Right lobe of liver (tissue), 6 donors: ENCODE measurements at regions not wholly inside any gene's neighbourhood (a gene's known extent, or its start where the extent isn't known, plus 50 kb on each side); places are given as distances from the start of the nearest gene placed in this dataset.

Experiments used
- ATAC-seq, 4 donors: fragments of 200-7000 bp; cut with Tn5 transposase; one replicate each; pipeline ENCODE4 v1.9.1; 2020; ENCODE audit warnings: mild to moderate bottlenecking in 4 of 4, moderate library complexity in 4 of 4
- DNase-seq, 3 donors: peaks; one replicate each; pipeline ENCODE4 v3.0.0-alpha.2; 2020
- H3K27ac ChIP-seq, 3 donors: fragments of 200-600 bp; one replicate each; pipeline ENCODE4 v1.8.0; 2022
- H3K27me3 ChIP-seq, 2 donors: fragments of 200-600 bp; one replicate each; pipeline ENCODE4 v1.8.0; 2022
- H3K36me3 ChIP-seq, 4 donors: fragments of 200-600 bp; sonication (generic) in 1 of 4; one replicate each; pipeline versions ENCODE4 v1.5.1 to v1.8.0; 2017 to 2022; ENCODE audit warnings: control low read depth in 1 of 4
- H3K4me1 ChIP-seq, 4 donors: fragments of 200-600 bp; sonication (generic) in 1 of 4; one replicate each; pipeline versions ENCODE4 v1.5.1 to v1.8.0; 2017 to 2022; ENCODE audit warnings: control low read depth in 1 of 4
- H3K4me3 ChIP-seq, 3 donors: fragments of 200-600 bp; one replicate each; pipeline ENCODE4 v1.8.0; 2022
- H3K9me3 ChIP-seq, 4 donors: fragments of 200-600 bp; sonication (generic) in 1 of 4; one replicate each; pipeline versions ENCODE4 v1.5.1 to v1.8.0; 2017 to 2022; ENCODE audit warnings: control low read depth in 1 of 4
- POLR2A ChIP-seq: fragments of 450-650 bp; IDR thresholded peaks from one replicate; pipeline ENCODE4 v1.6.1; 2017; ENCODE audit warnings: antibody characterized with exemption, mild to moderate bottlenecking
- WGBS: methylation state at CpG from one replicate; pipeline ENCODE4 v1.1.6; 2018; ENCODE audit warnings: low coverage, low lambda C conversion rate; ENCODE audit not compliant: insufficient coverage; ENCODE audit errors: missing lambda C conversion rate; 5-methylcytosine and 5-hydroxymethylcytosine counted together
- intact Hi-C, 2 donors: fragments of 100-400 bp; cut with DNase I; formaldehyde crosslinking; loops; one replicate each; pipeline versions ENCODE4 v1.11.2 to v1.14.1; 2022
- TF ChIP-seq, protein P1 (sequence below), 4 donors: fragments of 200-600 bp in 3 of 4; fragments of 450-650 bp in 1 of 4; IDR thresholded peaks; one replicate each; pipeline versions ENCODE4 v1.5.1 to v1.8.0; 2016 to 2022; ENCODE audit warnings: antibody characterized with exemption in 4 of 4, mild to moderate bottlenecking in 2 of 4
- donor health status: DM: no; HTN: yes; CAD: no.
- donor health status: DM: no; HTN: no; CAD: no.
- donor health status: DM: no; HTN: no; CAD: no.
- donor health status: DM: no; HTN: yes; CAD: no.
- donor health status: DM: no; HTN: yes; CAD: no.

DNA sequence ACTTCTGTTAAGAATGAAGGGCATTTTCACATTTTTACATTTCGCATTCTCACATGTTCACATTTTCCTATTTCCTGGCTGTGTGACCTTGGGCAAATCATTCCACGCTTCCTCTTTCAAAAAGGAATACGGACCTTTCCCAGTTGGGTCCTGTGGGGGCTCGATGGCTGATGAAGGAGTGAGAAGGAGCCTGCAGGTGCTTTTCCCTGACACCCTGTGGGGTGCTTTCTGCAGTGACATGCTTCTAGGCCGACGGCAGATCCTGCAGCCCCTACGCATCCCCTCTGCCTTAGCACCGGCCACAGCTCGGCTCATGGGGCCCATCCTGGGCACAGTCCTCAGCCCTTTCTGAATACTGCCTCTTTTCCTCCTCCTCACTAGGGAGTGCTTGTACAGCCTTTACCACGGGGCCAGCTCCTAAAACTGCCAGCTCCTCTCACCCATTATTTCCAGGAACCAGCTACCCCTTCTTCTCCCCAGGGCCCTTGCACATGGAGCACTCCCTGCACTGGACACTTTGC lies 91.0 kb downstream of the FOXL1 start:
- H3K27me3 ChIP-seq = no peaks in the 10 kb centered on the region
- DNase-seq (no peak), ATAC-seq (no peak)
- no peak for TF ChIP-seq POLR2A
- TF ChIP-seq, protein P1, sequence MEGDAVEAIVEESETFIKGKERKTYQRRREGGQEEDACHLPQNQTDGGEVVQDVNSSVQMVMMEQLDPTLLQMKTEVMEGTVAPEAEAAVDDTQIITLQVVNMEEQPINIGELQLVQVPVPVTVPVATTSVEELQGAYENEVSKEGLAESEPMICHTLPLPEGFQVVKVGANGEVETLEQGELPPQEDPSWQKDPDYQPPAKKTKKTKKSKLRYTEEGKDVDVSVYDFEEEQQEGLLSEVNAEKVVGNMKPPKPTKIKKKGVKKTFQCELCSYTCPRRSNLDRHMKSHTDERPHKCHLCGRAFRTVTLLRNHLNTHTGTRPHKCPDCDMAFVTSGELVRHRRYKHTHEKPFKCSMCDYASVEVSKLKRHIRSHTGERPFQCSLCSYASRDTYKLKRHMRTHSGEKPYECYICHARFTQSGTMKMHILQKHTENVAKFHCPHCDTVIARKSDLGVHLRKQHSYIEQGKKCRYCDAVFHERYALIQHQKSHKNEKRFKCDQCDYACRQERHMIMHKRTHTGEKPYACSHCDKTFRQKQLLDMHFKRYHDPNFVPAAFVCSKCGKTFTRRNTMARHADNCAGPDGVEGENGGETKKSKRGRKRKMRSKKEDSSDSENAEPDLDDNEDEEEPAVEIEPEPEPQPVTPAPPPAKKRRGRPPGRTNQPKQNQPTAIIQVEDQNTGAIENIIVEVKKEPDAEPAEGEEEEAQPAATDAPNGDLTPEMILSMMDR (IDR thresholded peaks at IDR 0.05) = no peak
- no peaks in the 10 kb centered on the region for H3K9me3 ChIP-seq
- H3K4me3 ChIP-seq = no peak overlapping the region
- no peaks in the 10 kb centered on the region for H3K4me1 ChIP-seq
- 54% methylated on average over 8 of the region's 10 CpGs for WGBS
- intact Hi-C loops = no loop called here
- H3K27ac ChIP-seq = no peak overlapping the region
- H3K36me3 ChIP-seq = no peaks in the 10 kb centered on the region

DNA sequence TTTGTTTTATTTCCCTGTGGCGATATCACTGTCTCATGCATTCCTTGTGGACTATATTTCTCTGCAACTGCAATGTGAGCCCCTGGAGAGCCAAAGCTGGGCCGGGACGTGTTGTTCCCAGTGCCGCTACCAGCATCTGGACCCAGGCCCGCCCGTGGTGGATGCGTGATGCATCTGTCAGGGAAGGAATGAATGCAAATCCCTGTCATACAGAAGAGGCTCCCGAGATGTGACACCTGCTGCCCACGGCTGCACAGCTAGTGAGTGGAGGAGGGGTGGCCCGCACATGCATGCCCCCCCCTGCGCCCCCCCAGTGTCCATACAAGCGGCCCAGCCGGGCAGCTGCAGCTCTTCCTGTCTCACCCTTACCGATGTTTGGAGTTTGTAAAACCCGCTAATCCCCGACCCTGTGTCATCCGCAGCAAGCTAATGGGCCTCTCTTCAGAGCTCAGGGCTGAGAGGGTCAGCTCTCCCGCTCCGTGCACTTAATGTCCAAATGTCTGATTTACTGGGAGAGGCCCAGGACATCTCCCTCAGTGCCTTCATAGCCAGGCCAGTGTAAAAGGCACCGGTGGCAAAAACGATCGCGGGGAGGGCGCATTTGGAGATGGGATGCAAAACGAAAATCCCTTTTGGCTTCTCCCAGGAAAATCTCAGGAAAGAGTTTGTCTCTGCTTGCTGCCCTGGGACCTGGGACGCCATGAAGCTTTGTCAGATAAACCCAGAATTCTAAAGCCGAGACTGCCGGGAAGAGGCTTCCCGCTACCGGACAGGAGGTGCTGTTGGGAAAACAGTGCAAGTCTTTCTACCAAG lies 91.8 kb downstream of the FOXL1 start:
- intact Hi-C loops = no loop called here
- 63% methylated on average over 22 of the region's 30 CpGs for WGBS
- Histone ChIP-seq H3K36me3 (no peaks in the 10 kb centered on the region), H3K9me3 (no peaks in the 10 kb centered on the region), H3K4me3 (no peak overlapping the region), H3K4me1 (no peaks in the 10 kb centered on the region), H3K27me3 (no peaks in the 10 kb centered on the region), H3K27ac (no peak overlapping the region)
- ATAC-seq (no peak), DNase-seq (no peak)
- no peak for TF ChIP-seq POLR2A
- TF ChIP-seq, protein P1 (IDR thresholded peaks at IDR 0.05) = no peak

- TF ChIP-seq, protein P1 (IDR thresholded peaks at IDR 0.05) = no peak
- no peak for TF ChIP-seq POLR2A
- 72% methylated on average over 6 of the region's 11 CpGs for WGBS
- Histone ChIP-seq H3K9me3 (no peaks in the 10 kb centered on the region), H3K4me1 (no peaks in the 10 kb centered on the region), H3K36me3 (no peaks in the 10 kb centered on the region), H3K4me3 (no peak overlapping the region), H3K27ac (no peak overlapping the region), H3K27me3 (no peaks in the 10 kb centered on the region)
- intact Hi-C loops = no loop called here
- no peak for ATAC-seq
- no peak for DNase-seq
These were observed 92.4 kb downstream of the FOXL1 start for GRCh38 chr16:86670750-86671234.

GRCh38 chr16:86671486-86672178 lies 93.3 kb downstream of the FOXL1 start:
- Histone ChIP-seq H3K36me3 (no peaks in the 10 kb centered on the region), H3K4me1 (no peaks in the 10 kb centered on the region), H3K27ac (no peak overlapping the region), H3K9me3 (no peaks in the 10 kb centered on the region), H3K27me3 (no peaks in the 10 kb centered on the region), H3K4me3 (no peak overlapping the region)
- ATAC-seq (no peak), DNase-seq (no peak)
- TF ChIP-seq POLR2A = no peak
- TF ChIP-seq, protein P1 (IDR thresholded peaks at IDR 0.05) = no peak
- intact Hi-C loops = no loop called here
- WGBS = 29% methylated on average over 9 of the region's 15 CpGs
